ENCODE measurements at regions not wholly inside any gene's neighbourhood (a gene's known extent, or its start where the extent isn't known, plus 50 kb on each side); places are given as distances from the start of the nearest gene placed in this dataset.

- intact Hi-C loops (cut with DNase I) = no loop called here
- H3K27ac ChIP-seq = no peak overlapping the region
- H3K36me3 ChIP-seq = no peaks in the 10 kb centered on the region
- no peaks in the 10 kb centered on the region for H3K9me3 ChIP-seq
- DNase-seq = no peak
- no peak overlapping the region for H3K4me3 ChIP-seq
- TF ChIP-seq CTCF (IDR thresholded peaks at IDR 0.05) (no peak), EP300 (IDR thresholded peaks at IDR 0.05) (no peak), POLR2A (IDR thresholded peaks at IDR 0.05) (no peak)
- H3K4me1 ChIP-seq (ENCODE audit: insufficient read depth) = no peaks in the 10 kb centered on the region
- no peaks in the 10 kb centered on the region for H3K27me3 ChIP-seq
These were observed 288.6 kb upstream of the MIR17HG start for GRCh38 chr13:91058919-91059318.

GRCh38 chr13:91066745-91067144, 280.7 kb upstream of the MIR17HG start:
- intact Hi-C loops (cut with DNase I) = no loop called here

GRCh38 chr13:91072486-91072885, 275.0 kb upstream of the MIR17HG start:
- H3K9me3 ChIP-seq = no peaks in the 10 kb centered on the region
- TF ChIP-seq EP300 (IDR thresholded peaks at IDR 0.05) (no peak), CTCF (IDR thresholded peaks at IDR 0.05) (no peak), POLR2A (IDR thresholded peaks at IDR 0.05) (no peak)
- no peak overlapping the region for H3K27ac ChIP-seq
- H3K4me1 ChIP-seq (ENCODE audit: insufficient read depth) = no peaks in the 10 kb centered on the region
- H3K27me3 ChIP-seq = no peaks in the 10 kb centered on the region
- intact Hi-C loops (cut with DNase I) = no loop called here
- H3K4me3 ChIP-seq = no peak overlapping the region
- DNase-seq = no peak
- no peaks in the 10 kb centered on the region for H3K36me3 ChIP-seq
- 82 to 96% (median 85%) methylated on average over 2 of the region's 2 CpGs for WGBS, 3 donors

More at GRCh38 chr13:91066745-91067144, 280.7 kb upstream of the MIR17HG start:
- H3K36me3 ChIP-seq = no peaks in the 10 kb centered on the region
- H3K27ac ChIP-seq = no peak overlapping the region
- H3K4me1 ChIP-seq (ENCODE audit: insufficient read depth) = no peaks in the 10 kb centered on the region
- TF ChIP-seq CTCF (IDR thresholded peaks at IDR 0.05) = no peak
- TF ChIP-seq POLR2A (IDR thresholded peaks at IDR 0.05) = no peak
- no peak for TF ChIP-seq EP300 (IDR thresholded peaks at IDR 0.05)
- WGBS, 3 donors = 63 to 81% (median 64%) methylated on average over 4 of the region's 4 CpGs
- no peak overlapping the region for H3K4me3 ChIP-seq
- H3K9me3 ChIP-seq = no peaks in the 10 kb centered on the region
- no peaks in the 10 kb centered on the region for H3K27me3 ChIP-seq
- no peak for DNase-seq

GRCh38 chr13:91074091-91074490, 273.4 kb upstream of the MIR17HG start:
- DNase-seq = no peak
- no peak overlapping the region for H3K27ac ChIP-seq
- no peaks in the 10 kb centered on the region for H3K36me3 ChIP-seq
- TF ChIP-seq POLR2A (IDR thresholded peaks at IDR 0.05) (no peak), CTCF (IDR thresholded peaks at IDR 0.05) (no peak), EP300 (IDR thresholded peaks at IDR 0.05) (no peak)
- no peaks in the 10 kb centered on the region for H3K27me3 ChIP-seq
- no peaks in the 10 kb centered on the region for H3K4me1 ChIP-seq (ENCODE audit: insufficient read depth)
- no peak overlapping the region for H3K4me3 ChIP-seq
- intact Hi-C loops (cut with DNase I) = no loop called here
- 65 to 92% (median 84%) methylated on average over 2 of the region's 2 CpGs for WGBS, 3 donors
- H3K9me3 ChIP-seq = no peaks in the 10 kb centered on the region

- Histone ChIP-seq H3K9me3 (no peaks in the 10 kb centered on the region), H3K36me3 (no peaks in the 10 kb centered on the region), H3K27me3 (no peaks in the 10 kb centered on the region), H3K4me1 (ENCODE audit: insufficient read depth) (no peaks in the 10 kb centered on the region), H3K4me3 (no peak overlapping the region), H3K27ac (no peak overlapping the region)
- intact Hi-C loops (cut with DNase I) = no loop called here
- 71 to 97% (median 95%) methylated on average over 2 of the region's 2 CpGs for WGBS, 3 donors
- DNase-seq = no peak
- TF ChIP-seq POLR2A (IDR thresholded peaks at IDR 0.05) (no peak), CTCF (IDR thresholded peaks at IDR 0.05) (no peak), EP300 (IDR thresholded peaks at IDR 0.05) (no peak)
These were observed 270.7 kb upstream of the MIR17HG start for GRCh38 chr13:91076830-91077229.

All from ovary (tissue), 7 donors.